Spinal cord (tissue), 9 donors: ENCODE measurements at regions not wholly inside any gene's neighbourhood (a gene's known extent, or its start where the extent isn't known, plus 50 kb on each side); places are given as distances from the start of the nearest gene placed in this dataset.
"Not testable (repeated sequence)": the region's sequence is repeated elsewhere in the genome, so short reads cannot be mapped to it uniquely, and the experiment has no call there.

Experiments
- DNase-seq, 6 donors: peaks; one replicate each; pipeline versions ENCODE4 v3.0.0 to v3.0.0-alpha.2; 2013 to 2015; ENCODE audit warnings: low spot score in 6 of 6, low read depth in 4 of 6
- H3K27ac ChIP-seq: one replicate; pipeline ENCODE4 v1.5.1; 2013; ENCODE audit warnings: low read depth, low read length, control low read depth
- H3K27me3 ChIP-seq: one replicate; pipeline ENCODE4 v1.6.1; 2013; ENCODE audit warnings: low read length; ENCODE audit not compliant: control insufficient read depth, insufficient read depth
- H3K36me3 ChIP-seq: one replicate; pipeline ENCODE4 v1.6.1; 2013; ENCODE audit warnings: low read length; ENCODE audit not compliant: control insufficient read depth, insufficient read depth
- H3K4me1 ChIP-seq: one replicate; pipeline ENCODE4 v1.6.1; 2013; ENCODE audit warnings: low read length; ENCODE audit not compliant: control insufficient read depth, insufficient read depth
- H3K4me3 ChIP-seq: one replicate; pipeline ENCODE4 v1.5.1; 2013; ENCODE audit warnings: low read depth, low read length, control low read depth
- H3K9me3 ChIP-seq: one replicate; pipeline ENCODE4 v1.6.1; 2013; ENCODE audit warnings: low read length; ENCODE audit not compliant: control insufficient read depth, insufficient read depth
- WGBS: methylation state at CpG from one replicate; pipeline ENCODE4 v1.1.5; 2013; ENCODE audit warnings: missing lambda C conversion rate; ENCODE audit not compliant: insufficient coverage; 5-methylcytosine and 5-hydroxymethylcytosine counted together
- donor health status: healthy.

- H3K36me3 ChIP-seq, H3K4me3 ChIP-seq, H3K4me1 ChIP-seq, H3K27me3 ChIP-seq, DNase-seq, H3K27ac ChIP-seq, H3K9me3 ChIP-seq: not testable (repeated sequence)
- 100% methylated on average over 3 of the region's 4 CpGs for WGBS
These were observed 287.9 kb upstream of the LRP1B start for GRCh38 chr2:142418699-142419098.

- H3K27me3 ChIP-seq = no peaks in the 10 kb centered on the region
- no CpG with 5 or more reads among the region's 1 CpG for WGBS
- no peak overlapping the region for H3K4me3 ChIP-seq
- H3K36me3 ChIP-seq = no peaks in the 10 kb centered on the region
- H3K27ac ChIP-seq = no peak overlapping the region
- no peak for DNase-seq
- H3K9me3 ChIP-seq = no peaks in the 10 kb centered on the region
- no peaks in the 10 kb centered on the region for H3K4me1 ChIP-seq
These were observed 286.2 kb upstream of the LRP1B start for GRCh38 chr2:142416996-142417395.

- Histone ChIP-seq H3K27ac (no peak overlapping the region), H3K36me3 (no peaks in the 10 kb centered on the region), H3K4me1 (no peaks in the 10 kb centered on the region), H3K4me3 (no peak overlapping the region), H3K9me3 (no peaks in the 10 kb centered on the region), H3K27me3 (no peaks in the 10 kb centered on the region)
- 86% methylated on average over 3 of the region's 3 CpGs for WGBS
- no peak for DNase-seq
These were observed 284.6 kb upstream of the LRP1B start for GRCh38 chr2:142415461-142415860.

GRCh38 chr2:142398212-142398611, 267.4 kb upstream of the LRP1B start:
- Histone ChIP-seq H3K4me1 (no peaks in the 10 kb centered on the region), H3K4me3 (no peak overlapping the region), H3K27ac (no peak overlapping the region), H3K27me3 (no peaks in the 10 kb centered on the region), H3K9me3 (peaks cover 11% of the 10 kb centered on the region), H3K36me3 (no peaks in the 10 kb centered on the region)
- DNase-seq = no peak
- WGBS = 89% methylated on average over 1 of the region's 1 CpG

GRCh38 chr2:142395291-142395690, 264.5 kb upstream of the LRP1B start:
- Histone ChIP-seq H3K4me1 (no peaks in the 10 kb centered on the region), H3K36me3 (no peaks in the 10 kb centered on the region), H3K27ac (no peak overlapping the region), H3K4me3 (no peak overlapping the region), H3K9me3 (peaks cover 11% of the 10 kb centered on the region), H3K27me3 (no peaks in the 10 kb centered on the region)
- peak in 1 of 6 donors; percentile 88 for DNase-seq
- WGBS = no CpG with 5 or more reads among the region's 1 CpG

- no peak for DNase-seq
- Histone ChIP-seq H3K27me3 (no peaks in the 10 kb centered on the region), H3K4me1 (no peaks in the 10 kb centered on the region), H3K27ac (no peak overlapping the region), H3K4me3 (no peak overlapping the region), H3K9me3 (no peaks in the 10 kb centered on the region), H3K36me3 (no peaks in the 10 kb centered on the region)
These were observed 249.6 kb upstream of the LRP1B start for GRCh38 chr2:142380372-142380771.

- not testable (repeated sequence) for DNase-seq, H3K4me3 ChIP-seq, H3K27me3 ChIP-seq, H3K27ac ChIP-seq, H3K4me1 ChIP-seq, H3K36me3 ChIP-seq, H3K9me3 ChIP-seq
- 88% methylated on average over 2 of the region's 7 CpGs for WGBS
These were observed 231.3 kb upstream of the LRP1B start for GRCh38 chr2:142362069-142362468.

- WGBS = no CpG with 5 or more reads among the region's 1 CpG
- Histone ChIP-seq H3K27me3 (no peaks in the 10 kb centered on the region), H3K36me3 (no peaks in the 10 kb centered on the region), H3K4me3 (no peak overlapping the region), H3K27ac (no peak overlapping the region), H3K9me3 (no peaks in the 10 kb centered on the region), H3K4me1 (no peaks in the 10 kb centered on the region)
- DNase-seq = no peak
These were observed 216.9 kb upstream of the LRP1B start for GRCh38 chr2:142347751-142348150.

GRCh38 chr2:142339261-142339660, 208.4 kb upstream of the LRP1B start:
- Histone ChIP-seq H3K36me3 (no peaks in the 10 kb centered on the region), H3K27me3 (no peaks in the 10 kb centered on the region), H3K27ac (no peak overlapping the region), H3K4me3 (no peak overlapping the region), H3K9me3 (no peaks in the 10 kb centered on the region), H3K4me1 (no peaks in the 10 kb centered on the region)
- peak in 1 of 6 donors; percentile 35 for DNase-seq

- Histone ChIP-seq H3K27me3 (no peaks in the 10 kb centered on the region), H3K4me3 (no peak overlapping the region), H3K4me1 (no peaks in the 10 kb centered on the region), H3K27ac (no peak overlapping the region), H3K9me3 (no peaks in the 10 kb centered on the region), H3K36me3 (no peaks in the 10 kb centered on the region)
- WGBS = no CpG with 5 or more reads among the region's 2 CpGs
- no peak for DNase-seq
These were observed 201.4 kb upstream of the LRP1B start for GRCh38 chr2:142332196-142332595.
